T-helper 2 cell treated with Interferon-gamma antibody and Interleukin-4, amounts not matched to agents 5 μg/mL and 100 μg/mL, for 36 hours (primary cell): ENCODE measurements at regions not wholly inside any gene's neighbourhood (a gene's known extent, or its start where the extent isn't known, plus 50 kb on each side); places are given as distances from the start of the nearest gene placed in this dataset.
"Not testable (repeated sequence)": the region's sequence is repeated elsewhere in the genome, so short reads cannot be mapped to it uniquely, and the experiment has no call there.

Experiments used
- DNase-seq: peaks from one replicate; pipeline ENCODE4 v3.0.0; 2021; ENCODE audit warnings: low spot score
- H3K27ac Mint-ChIP-seq: one replicate; pipeline ENCODE4 v1.8.0; 2021; ENCODE audit warnings: mild to moderate bottlenecking, mixed read lengths
- H3K27me3 Mint-ChIP-seq: one replicate; pipeline ENCODE4 v1.8.0; 2021; ENCODE audit warnings: low read depth, mixed read lengths
- H3K36me3 Mint-ChIP-seq: one replicate; pipeline ENCODE4 v1.8.0; 2021; ENCODE audit warnings: low read depth, mixed read lengths
- H3K4me1 Mint-ChIP-seq: one replicate; pipeline ENCODE4 v1.8.0; 2021; ENCODE audit warnings: low read depth, mixed read lengths
- H3K4me3 Mint-ChIP-seq: one replicate; pipeline ENCODE4 v1.8.0; 2022; ENCODE audit warnings: mild to moderate bottlenecking, moderate library complexity, mixed read lengths
- H3K9me3 Mint-ChIP-seq: one replicate; pipeline ENCODE4 v1.8.0; 2021; ENCODE audit warnings: mixed read lengths

DNA sequence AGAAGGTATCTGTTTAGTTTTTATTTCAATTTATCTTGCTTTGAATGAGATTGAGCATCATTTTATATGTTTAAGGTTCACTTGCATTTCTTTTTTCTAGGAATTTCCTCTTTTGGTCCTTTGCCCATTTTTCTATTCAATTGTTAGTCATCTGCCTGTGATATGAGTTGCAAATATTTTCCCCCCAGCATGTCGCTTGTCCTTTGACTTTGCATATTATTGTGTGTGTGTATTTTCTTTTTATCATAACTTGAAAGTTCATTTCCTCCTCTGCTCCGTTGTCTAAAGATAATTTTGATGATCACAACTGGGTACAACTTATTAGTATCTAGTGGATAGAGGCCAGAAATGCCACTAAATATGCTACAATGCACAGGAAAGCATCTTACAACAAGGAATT lies 132.7 kb upstream of the MDFIC start:
- H3K4me1 Mint-ChIP-seq, result peaks cover 22% of the 10 kb centered on the region
- H3K27me3 Mint-ChIP-seq, result no peaks in the 10 kb centered on the region
- H3K36me3 Mint-ChIP-seq, result no peaks in the 10 kb centered on the region
- no peak for DNase-seq
- peaks cover 13% of the 10 kb centered on the region for H3K9me3 Mint-ChIP-seq
- peak overlapping the region; percentile 27 for H3K27ac Mint-ChIP-seq
- H3K4me3 Mint-ChIP-seq, result no peak overlapping the region

DNA sequence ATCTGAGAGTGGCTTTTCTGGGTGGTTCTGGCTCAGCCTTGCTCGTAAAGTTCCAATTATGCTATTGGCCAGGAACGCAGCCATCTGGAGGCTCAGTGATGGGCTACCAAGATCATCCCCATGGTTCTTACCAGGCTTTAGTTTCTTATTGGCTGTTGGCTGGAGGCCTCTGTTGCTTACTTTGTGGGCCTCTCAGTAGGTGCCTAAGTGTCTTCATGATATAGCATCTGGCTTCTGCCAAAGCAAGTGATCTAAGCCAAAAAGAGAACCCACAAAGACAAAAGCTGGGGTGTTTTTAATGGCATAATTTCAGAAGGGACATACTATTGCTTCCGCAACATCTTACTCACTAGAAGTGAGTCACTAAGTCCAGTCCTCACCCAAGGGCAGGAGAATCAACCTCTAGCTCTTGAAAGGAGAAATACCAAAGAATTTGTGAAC lies 132.0 kb upstream of the MDFIC start:
- H3K4me3 Mint-ChIP-seq, result no peak overlapping the region
- no peak for DNase-seq
- no peaks in the 10 kb centered on the region for H3K27me3 Mint-ChIP-seq
- no peaks in the 10 kb centered on the region for H3K36me3 Mint-ChIP-seq
- H3K9me3 Mint-ChIP-seq, result peaks cover 13% of the 10 kb centered on the region
- H3K27ac Mint-ChIP-seq, result no peak overlapping the region
- peaks cover 21% of the 10 kb centered on the region for H3K4me1 Mint-ChIP-seq

DNA sequence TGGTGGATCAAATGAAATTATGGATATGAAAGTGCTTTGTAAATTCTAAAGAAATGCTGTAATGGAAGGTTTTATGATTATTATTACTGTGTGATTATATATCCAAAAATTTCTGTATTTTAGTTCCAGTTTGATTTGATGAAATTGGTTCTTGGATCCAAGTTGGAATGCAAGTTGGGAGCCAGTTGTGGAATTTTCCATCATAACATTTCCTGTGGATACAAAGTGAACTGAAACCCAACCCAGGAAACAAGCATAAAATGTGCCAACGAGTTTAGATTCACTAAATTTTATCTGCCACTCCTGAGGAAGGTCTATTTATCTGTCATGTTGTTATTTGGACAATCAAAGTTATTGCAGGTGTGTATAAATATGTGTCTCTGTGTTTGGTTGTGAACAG lies 131.4 kb upstream of the MDFIC start:
- Mint-ChIP-seq H3K9me3 (peaks cover 13% of the 10 kb centered on the region), H3K4me3 (no peak overlapping the region), H3K27ac (no peak overlapping the region), H3K4me1 (peaks cover 22% of the 10 kb centered on the region), H3K27me3 (no peaks in the 10 kb centered on the region), H3K36me3 (no peaks in the 10 kb centered on the region)
- no peak for DNase-seq

DNA sequence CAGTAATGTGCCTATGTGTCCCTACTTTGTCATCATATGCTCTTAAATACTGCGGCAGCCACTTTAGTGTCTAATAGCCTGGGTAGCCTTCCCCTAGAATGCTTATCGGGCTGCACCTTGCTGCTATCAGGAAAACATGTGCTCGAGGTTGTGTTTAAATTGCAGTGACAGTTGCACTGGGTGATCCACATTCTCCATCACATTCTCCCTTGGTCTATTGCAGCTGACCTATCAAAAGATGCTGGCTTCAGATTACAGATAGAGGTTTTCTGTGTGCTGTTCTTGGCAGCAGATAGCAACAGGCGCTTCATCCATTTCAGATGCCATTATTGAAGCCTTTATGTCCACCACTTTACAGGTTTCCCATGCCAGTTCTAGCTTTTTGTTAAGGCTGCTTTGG lies 130.1 kb upstream of the MDFIC start:
- Mint-ChIP-seq H3K4me1 (peaks cover 25% of the 10 kb centered on the region), H3K9me3 (peaks cover 13% of the 10 kb centered on the region), H3K27ac (no peak overlapping the region), H3K27me3 (no peaks in the 10 kb centered on the region), H3K36me3 (no peaks in the 10 kb centered on the region), H3K4me3 (no peak overlapping the region)
- no peak for DNase-seq

DNA sequence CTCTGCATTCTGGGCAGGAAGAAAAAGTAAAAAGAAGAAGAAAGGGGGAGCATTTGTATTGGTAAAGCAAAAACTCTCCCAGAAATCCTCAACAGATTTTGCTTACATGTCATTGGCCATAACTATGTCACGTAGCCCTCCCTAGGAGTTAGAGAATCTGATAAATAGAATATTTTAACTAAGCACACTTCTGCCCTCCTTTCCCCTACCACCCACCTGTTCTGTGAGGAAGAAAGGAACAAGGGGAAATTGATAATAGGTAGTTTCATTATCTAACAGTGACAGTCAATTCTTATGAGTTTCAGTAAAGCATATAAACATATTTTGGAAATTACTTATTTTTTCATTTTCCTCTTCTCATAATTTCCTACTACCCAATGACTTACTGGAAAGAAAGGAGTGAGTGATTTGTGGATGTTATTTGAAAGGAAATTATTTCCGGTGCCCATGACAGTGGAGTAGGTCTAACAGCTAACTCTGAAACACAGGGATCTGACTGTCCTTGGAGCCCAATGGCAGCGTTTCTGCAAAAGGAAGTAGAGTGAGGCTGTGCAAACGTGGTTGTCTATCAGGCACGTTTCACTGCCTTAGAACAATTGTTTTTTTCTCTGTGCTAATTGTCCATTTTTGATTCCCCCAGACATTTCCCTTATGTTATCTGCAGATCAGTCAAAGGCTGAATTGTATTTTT lies 128.6 kb upstream of the MDFIC start:
- peak overlapping the region; percentile 39 for H3K4me3 Mint-ChIP-seq
- peaks cover 9% of the 10 kb centered on the region for H3K9me3 Mint-ChIP-seq
- no peak for DNase-seq
- no peaks in the 10 kb centered on the region for H3K36me3 Mint-ChIP-seq
- peak overlapping the region; percentile 42 for H3K27ac Mint-ChIP-seq
- no peaks in the 10 kb centered on the region for H3K27me3 Mint-ChIP-seq
- peaks cover 27% of the 10 kb centered on the region for H3K4me1 Mint-ChIP-seq

DNA sequence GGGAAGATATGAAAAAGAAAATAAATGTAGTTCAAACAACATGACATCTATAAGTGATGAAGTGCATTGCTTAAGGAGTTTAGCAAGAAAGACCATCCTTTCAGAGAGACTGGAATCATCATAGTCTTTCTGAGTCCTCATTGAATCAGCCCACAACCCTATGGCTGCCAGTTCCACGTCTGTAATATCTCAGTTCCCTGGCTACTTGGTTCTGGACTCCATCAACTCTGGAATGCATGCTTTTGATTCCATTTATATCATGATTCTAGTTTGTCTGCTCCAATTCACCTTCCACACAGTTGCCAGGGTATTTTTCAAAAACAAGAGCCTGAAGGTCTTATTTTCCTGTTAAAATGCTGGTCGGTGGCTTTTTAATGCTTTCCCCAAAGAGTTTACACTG lies 126.4 kb upstream of the MDFIC start:
- Mint-ChIP-seq H3K27ac (no peak overlapping the region), H3K4me1 (peaks cover 28% of the 10 kb centered on the region)

DNA sequence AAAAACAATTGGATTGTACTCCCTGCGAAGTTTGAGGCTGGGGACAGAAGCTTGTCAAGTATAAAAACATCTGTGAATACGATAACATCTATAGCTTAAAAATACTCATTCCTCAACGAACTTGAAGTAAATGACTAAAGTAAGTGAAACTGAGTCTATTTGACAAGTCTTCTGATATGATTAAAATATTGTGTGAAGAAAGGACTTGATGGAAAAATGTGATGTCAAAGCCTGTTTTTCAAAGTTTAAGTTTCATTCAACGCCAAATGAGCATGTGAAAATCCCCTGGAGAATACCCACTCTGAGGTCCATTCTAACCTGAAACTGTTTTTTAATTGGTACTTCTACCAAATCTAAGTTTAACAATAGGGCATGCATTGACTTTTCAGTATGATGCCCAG lies 122.3 kb upstream of the MDFIC start:
- peak overlapping the region; percentile 38 for H3K4me3 Mint-ChIP-seq

More for the DNA sequence above, 126.4 kb upstream of the MDFIC start:
- Mint-ChIP-seq H3K27me3 (no peaks in the 10 kb centered on the region), H3K36me3 (no peaks in the 10 kb centered on the region), H3K9me3 (no peaks in the 10 kb centered on the region), H3K4me3 (no peak overlapping the region)
- no peak for DNase-seq

DNA sequence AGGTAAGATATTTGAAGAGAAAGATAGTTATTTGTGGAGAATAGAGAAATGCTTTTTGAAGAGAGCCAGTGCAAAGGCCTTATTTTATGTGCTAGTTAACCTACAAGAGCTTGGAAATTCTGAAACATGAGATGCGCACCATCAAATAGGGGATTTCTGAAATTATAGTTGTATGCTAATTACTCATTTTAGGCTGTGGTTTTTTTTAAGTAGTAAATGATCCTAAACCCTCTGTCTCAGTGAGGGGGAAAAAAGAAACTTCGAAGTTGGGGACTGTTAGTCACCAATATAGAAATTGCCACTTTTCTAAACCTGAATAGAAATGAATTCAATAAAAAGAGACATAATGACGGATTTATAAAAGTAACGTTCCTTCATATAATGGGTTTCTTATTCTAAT lies 119.3 kb upstream of the MDFIC start:
- peak overlapping the region; percentile 1 for H3K4me3 Mint-ChIP-seq
- H3K9me3 Mint-ChIP-seq, result no peaks in the 10 kb centered on the region
- H3K27me3 Mint-ChIP-seq, result no peaks in the 10 kb centered on the region
- no peak for DNase-seq
- H3K4me1 Mint-ChIP-seq, result peaks cover 20% of the 10 kb centered on the region
- H3K27ac Mint-ChIP-seq, result peak overlapping the region; percentile 32
- H3K36me3 Mint-ChIP-seq, result no peaks in the 10 kb centered on the region

More for the DNA sequence above, 122.3 kb upstream of the MDFIC start:
- no peaks in the 10 kb centered on the region for H3K36me3 Mint-ChIP-seq
- H3K27me3 Mint-ChIP-seq, result no peaks in the 10 kb centered on the region
- H3K4me1 Mint-ChIP-seq, result peaks cover 22% of the 10 kb centered on the region
- H3K27ac Mint-ChIP-seq, result peak overlapping the region; percentile 67
- H3K9me3 Mint-ChIP-seq, result no peaks in the 10 kb centered on the region
- peak; percentile 42 for DNase-seq

DNA sequence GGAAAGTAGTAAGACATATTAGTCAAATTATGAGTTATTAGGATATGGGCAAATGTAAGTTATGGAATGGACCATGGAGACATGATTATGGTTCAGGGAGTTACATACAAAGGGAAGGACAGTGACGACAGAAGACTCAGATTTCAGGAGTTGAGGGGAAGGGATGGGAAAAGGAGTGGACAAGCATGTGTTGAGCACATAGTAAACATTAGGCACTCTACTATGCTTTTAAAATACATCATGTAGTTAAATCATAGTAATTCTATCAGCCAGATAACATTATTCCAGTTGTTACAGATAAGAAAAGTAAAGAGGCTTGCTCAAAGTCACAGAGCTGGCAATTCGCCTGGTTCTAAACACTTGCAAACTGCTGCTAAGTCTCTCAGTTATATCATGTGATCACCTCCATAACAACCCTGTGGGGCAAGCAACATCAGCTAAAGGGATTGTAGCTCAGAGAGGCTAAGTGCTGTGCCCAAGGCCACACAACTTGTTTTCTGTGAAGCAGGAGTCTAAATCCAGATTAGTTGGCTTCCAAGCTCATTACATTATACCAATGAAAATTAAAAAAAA lies 115.2 kb upstream of the MDFIC start:
- H3K9me3 Mint-ChIP-seq, result no peaks in the 10 kb centered on the region
- DNase-seq, result no peak
- H3K36me3 Mint-ChIP-seq, result no peaks in the 10 kb centered on the region
- H3K27me3 Mint-ChIP-seq, result no peaks in the 10 kb centered on the region
- H3K4me3 Mint-ChIP-seq, result no peak overlapping the region
- no peak overlapping the region for H3K27ac Mint-ChIP-seq
- peaks cover 10% of the 10 kb centered on the region for H3K4me1 Mint-ChIP-seq

DNA sequence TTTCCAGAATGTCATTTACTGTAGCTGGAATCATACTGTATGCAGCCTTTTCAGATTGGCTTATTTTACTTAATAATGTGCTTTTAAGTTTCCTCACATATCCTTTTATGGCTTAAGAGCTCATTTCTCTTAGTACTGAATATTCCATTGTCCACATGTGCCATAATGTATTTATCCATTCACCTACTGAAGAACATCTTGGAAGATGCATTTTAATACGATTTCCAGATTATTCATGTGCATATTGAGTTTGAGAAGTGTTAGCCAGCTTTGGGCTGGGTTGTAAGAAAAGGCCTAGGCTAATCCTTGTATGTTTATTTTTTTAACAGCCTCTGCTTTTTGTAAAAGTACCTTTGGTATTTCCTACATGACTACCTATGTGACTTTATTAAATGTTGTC lies 109.3 kb upstream of the MDFIC start:
- peaks cover 25% of the 10 kb centered on the region for H3K4me1 Mint-ChIP-seq
- no peak overlapping the region for H3K27ac Mint-ChIP-seq
- DNase-seq, result no peak
- H3K36me3 Mint-ChIP-seq, result peaks cover 3% of the 10 kb centered on the region
- H3K9me3 Mint-ChIP-seq, result peaks cover 4% of the 10 kb centered on the region
- no peak overlapping the region for H3K4me3 Mint-ChIP-seq
- no peaks in the 10 kb centered on the region for H3K27me3 Mint-ChIP-seq

DNA sequence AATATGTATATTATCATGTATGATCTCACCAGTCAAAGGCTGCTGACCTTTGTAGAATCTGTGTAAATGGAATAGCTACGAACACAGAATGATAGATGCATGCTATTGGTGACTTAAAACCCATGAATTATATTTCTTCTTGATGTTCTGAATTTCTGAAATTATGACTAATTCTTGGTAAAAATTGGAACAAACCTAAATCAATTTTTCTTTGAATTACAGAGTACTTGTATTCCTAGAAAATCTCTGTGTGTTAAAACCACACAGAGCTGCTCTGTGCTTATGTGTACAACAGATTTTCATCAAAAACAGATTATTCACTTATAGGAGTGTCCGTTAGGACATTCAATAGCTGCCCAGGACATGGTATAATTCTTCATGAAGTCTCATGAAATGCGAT lies 108.3 kb upstream of the MDFIC start:
- Mint-ChIP-seq H3K27me3 (no peaks in the 10 kb centered on the region), H3K36me3 (peaks cover 3% of the 10 kb centered on the region), H3K4me1 (peaks cover 25% of the 10 kb centered on the region), H3K27ac (no peak overlapping the region), H3K9me3 (peaks cover 4% of the 10 kb centered on the region), H3K4me3 (peak overlapping the region; percentile 17)
- DNase-seq, result no peak

DNA sequence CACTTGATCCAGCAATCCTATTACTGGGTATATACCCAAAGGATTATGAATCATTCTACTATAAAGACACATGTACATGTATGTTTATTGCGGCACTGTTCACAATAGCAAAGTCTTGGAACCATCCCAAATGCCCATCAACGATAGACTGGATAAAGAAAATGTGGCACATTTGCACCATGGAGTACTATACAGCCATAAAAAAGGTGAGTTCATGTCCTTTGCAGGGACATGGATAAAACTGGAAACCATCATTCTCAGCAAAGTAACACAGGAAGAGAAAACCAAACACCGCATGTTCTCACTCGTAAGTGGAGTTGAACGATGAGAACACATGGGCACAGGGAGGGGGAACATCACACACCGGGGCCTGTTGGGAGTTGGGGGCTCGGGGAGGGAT lies 104.9 kb upstream of the MDFIC start:
- H3K4me1 Mint-ChIP-seq, result peaks cover 32% of the 10 kb centered on the region
- not testable (repeated sequence) for H3K27ac Mint-ChIP-seq, H3K4me3 Mint-ChIP-seq, H3K9me3 Mint-ChIP-seq, H3K36me3 Mint-ChIP-seq, H3K27me3 Mint-ChIP-seq, DNase-seq

DNA sequence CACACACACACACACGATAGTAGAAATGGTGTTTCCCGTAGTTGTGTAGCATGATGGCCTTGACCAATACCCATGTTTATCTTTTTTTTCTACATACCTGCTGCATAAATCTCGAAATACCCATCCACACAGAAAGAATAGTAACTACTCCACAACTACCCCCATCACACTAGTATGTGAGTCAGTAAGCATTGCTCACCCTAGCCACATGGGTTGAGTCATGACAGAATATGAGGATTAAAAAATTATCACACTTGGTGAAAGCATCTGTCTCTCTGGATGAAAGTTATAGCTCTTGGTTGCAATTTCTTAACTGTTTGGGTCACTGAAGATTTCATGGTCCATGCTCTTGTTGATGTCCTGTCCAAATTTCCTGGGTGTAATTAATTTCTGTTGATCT lies 103.4 kb upstream of the MDFIC start:
- Mint-ChIP-seq H3K27ac (no peak overlapping the region), H3K9me3 (peaks cover 4% of the 10 kb centered on the region), H3K4me3 (no peak overlapping the region), H3K27me3 (no peaks in the 10 kb centered on the region), H3K36me3 (peaks cover 3% of the 10 kb centered on the region), H3K4me1 (peaks cover 21% of the 10 kb centered on the region)
- peak; percentile 14 for DNase-seq

DNA sequence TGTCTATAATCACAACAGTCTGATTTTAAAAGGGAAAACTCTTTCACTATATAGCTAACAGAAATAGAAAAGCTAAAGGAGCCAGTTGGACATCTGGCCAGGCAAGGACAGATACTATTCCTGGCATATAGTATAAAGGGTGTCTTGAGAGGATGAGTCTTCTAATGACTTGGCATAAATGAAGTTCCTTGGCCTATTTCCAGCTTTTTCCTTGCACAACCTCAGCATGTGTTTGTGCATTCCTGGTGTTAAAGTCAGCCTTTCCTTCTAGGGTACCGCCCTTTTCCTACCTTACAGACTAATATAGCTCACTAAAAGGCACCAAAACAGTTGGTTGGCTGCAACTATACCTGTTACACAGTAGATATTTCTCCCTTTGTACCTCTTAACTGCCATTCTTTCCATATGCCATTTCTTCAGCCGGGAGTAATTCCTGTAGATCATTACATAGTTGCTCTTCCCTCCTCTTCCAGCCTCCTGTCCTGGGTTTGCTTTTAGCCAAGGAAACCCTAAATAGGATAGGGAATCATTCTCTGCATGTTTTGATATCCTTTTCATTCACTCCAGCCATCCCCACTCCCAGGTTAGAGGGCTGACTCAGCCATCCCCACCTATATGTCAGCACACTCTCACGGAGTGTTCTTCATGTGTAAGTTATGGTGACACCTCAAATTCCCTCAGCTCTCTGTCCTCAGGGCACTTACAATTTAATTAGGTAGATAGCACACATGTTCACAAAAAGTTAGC lies 102.1 kb upstream of the MDFIC start:
- Mint-ChIP-seq H3K27me3 (no peaks in the 10 kb centered on the region), H3K9me3 (peaks cover 7% of the 10 kb centered on the region), H3K4me1 (peaks cover 9% of the 10 kb centered on the region), H3K36me3 (peaks cover 3% of the 10 kb centered on the region), H3K27ac (no peak overlapping the region), H3K4me3 (no peak overlapping the region)
- no peak for DNase-seq
